WTC11 (cell line): ENCODE measurements at regions not wholly inside any gene's neighbourhood (a gene's known extent, or its start where the extent isn't known, plus 50 kb on each side); places are given as distances from the start of the nearest gene placed in this dataset.

Experiments used
- ATF1 ChIP-seq: sonication (generic); formaldehyde crosslinking; IDR thresholded peaks from 2 replicates; pipeline ENCODE4 v1.8.1; 2023; ENCODE audit warnings: mild to moderate bottlenecking, moderate library complexity, missing genetic modification reagents
- CTCF ChIP-seq: fragments of 200-600 bp; IDR thresholded peaks from 2 replicates; pipeline ENCODE4 v1.8.0; 2022; ENCODE audit warnings: antibody characterized with exemption
- ESRRA ChIP-seq: sonication (generic); formaldehyde crosslinking; IDR thresholded peaks from 2 replicates; pipeline ENCODE4 v1.8.1; 2022; ENCODE audit warnings: mild to moderate bottlenecking, missing genetic modification reagents, borderline replicate concordance
- GABPB1 ChIP-seq: sonication (generic); formaldehyde crosslinking; IDR thresholded peaks from 2 replicates; pipeline ENCODE4 v1.8.1; 2023; ENCODE audit warnings: mild to moderate bottlenecking, missing genetic modification reagents
- HMGXB4 ChIP-seq: sonication (generic); formaldehyde crosslinking; IDR thresholded peaks from 2 replicates; pipeline ENCODE4 v1.8.1; 2023; ENCODE audit warnings: mild to moderate bottlenecking, moderate library complexity, missing genetic modification reagents
- NR3C1 ChIP-seq: sonication (generic); formaldehyde crosslinking; conservative IDR thresholded peaks from 2 replicates; pipeline ENCODE4 v1.8.1; 2023; ENCODE audit warnings: low read depth, mild to moderate bottlenecking, missing genetic modification reagents
- RELA ChIP-seq: sonication (generic); formaldehyde crosslinking; IDR thresholded peaks from 2 replicates; pipeline ENCODE4 v1.8.1; 2022; ENCODE audit warnings: missing genetic modification reagents, mild to moderate bottlenecking, borderline replicate concordance
- TCF7 ChIP-seq: sonication (generic); formaldehyde crosslinking; IDR thresholded peaks from 2 replicates; pipeline ENCODE4 v1.8.0; 2022; ENCODE audit warnings: mild to moderate bottlenecking, low read depth, missing genetic modification reagents, moderate library complexity
- USF2 ChIP-seq: sonication (generic); formaldehyde crosslinking; IDR thresholded peaks from 2 replicates; pipeline ENCODE4 v1.8.1; 2023; ENCODE audit warnings: mild to moderate bottlenecking, missing genetic modification reagents, moderate library complexity
- ZNF423 ChIP-seq: fragments of 250-450 bp; sonication (Bioruptor Pico); IDR thresholded peaks from 2 replicates; pipeline ENCODE4 v2.1.2; 2022; ENCODE audit warnings: mild to moderate bottlenecking, moderate library complexity
- TF ChIP-seq, protein P1 (sequence below): sonication (generic); formaldehyde crosslinking; IDR thresholded peaks from 2 replicates; pipeline ENCODE4 v1.8.1; 2022; ENCODE audit warnings: low read depth, mild to moderate bottlenecking, moderate library complexity, missing genetic modification reagents, borderline replicate concordance
- TF ChIP-seq, protein P2 (sequence below): sonication (generic); formaldehyde crosslinking; IDR thresholded peaks from 2 replicates; pipeline ENCODE4 v1.8.0; 2022; ENCODE audit warnings: missing genetic modification reagents
- TF ChIP-seq, protein P3 (sequence below): fragments of 250-450 bp; sonication (Bioruptor Pico); IDR thresholded peaks from 2 replicates; pipeline ENCODE4 v2.1.2; 2022; ENCODE audit warnings: mild to moderate bottlenecking, moderate library complexity

DNA sequence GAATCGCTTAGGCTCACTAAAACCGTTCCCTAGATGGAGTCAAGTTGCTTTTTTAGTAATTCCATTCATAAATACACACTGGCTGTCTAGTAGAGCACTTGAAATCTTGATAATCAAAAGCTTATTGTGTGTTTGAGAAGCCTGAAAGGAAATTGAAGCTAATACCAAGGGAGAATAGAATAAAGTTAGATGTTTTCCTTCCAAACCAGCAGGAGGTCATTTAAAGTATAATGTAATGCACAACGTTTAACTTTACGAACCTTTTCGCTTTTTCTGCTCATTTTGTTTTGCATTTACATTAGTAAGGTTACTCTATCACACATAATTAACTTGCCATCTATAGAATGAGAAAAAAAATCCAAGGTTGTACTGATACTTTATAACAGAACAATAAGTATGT, 440.9 kb downstream of the NKX6-1 start:
- TF ChIP-seq RELA (CRISPR knock-in tag), result no peak
- TF ChIP-seq CTCF, result no peak
- TF ChIP-seq ZNF423, result no peak
- TF ChIP-seq, protein P1, sequence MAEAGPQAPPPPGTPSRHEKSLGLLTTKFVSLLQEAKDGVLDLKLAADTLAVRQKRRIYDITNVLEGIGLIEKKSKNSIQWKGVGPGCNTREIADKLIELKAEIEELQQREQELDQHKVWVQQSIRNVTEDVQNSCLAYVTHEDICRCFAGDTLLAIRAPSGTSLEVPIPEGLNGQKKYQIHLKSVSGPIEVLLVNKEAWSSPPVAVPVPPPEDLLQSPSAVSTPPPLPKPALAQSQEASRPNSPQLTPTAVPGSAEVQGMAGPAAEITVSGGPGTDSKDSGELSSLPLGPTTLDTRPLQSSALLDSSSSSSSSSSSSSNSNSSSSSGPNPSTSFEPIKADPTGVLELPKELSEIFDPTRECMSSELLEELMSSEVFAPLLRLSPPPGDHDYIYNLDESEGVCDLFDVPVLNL (CRISPR knock-in tag), result no peak
- TF ChIP-seq GABPB1, result no peak
- TF ChIP-seq TCF7 (CRISPR knock-in tag), result no peak
- no peak for TF ChIP-seq NR3C1 (CRISPR knock-in tag)
- TF ChIP-seq ATF1, result no peak
- no peak for TF ChIP-seq ESRRA (CRISPR knock-in tag)
- TF ChIP-seq, protein P2, sequence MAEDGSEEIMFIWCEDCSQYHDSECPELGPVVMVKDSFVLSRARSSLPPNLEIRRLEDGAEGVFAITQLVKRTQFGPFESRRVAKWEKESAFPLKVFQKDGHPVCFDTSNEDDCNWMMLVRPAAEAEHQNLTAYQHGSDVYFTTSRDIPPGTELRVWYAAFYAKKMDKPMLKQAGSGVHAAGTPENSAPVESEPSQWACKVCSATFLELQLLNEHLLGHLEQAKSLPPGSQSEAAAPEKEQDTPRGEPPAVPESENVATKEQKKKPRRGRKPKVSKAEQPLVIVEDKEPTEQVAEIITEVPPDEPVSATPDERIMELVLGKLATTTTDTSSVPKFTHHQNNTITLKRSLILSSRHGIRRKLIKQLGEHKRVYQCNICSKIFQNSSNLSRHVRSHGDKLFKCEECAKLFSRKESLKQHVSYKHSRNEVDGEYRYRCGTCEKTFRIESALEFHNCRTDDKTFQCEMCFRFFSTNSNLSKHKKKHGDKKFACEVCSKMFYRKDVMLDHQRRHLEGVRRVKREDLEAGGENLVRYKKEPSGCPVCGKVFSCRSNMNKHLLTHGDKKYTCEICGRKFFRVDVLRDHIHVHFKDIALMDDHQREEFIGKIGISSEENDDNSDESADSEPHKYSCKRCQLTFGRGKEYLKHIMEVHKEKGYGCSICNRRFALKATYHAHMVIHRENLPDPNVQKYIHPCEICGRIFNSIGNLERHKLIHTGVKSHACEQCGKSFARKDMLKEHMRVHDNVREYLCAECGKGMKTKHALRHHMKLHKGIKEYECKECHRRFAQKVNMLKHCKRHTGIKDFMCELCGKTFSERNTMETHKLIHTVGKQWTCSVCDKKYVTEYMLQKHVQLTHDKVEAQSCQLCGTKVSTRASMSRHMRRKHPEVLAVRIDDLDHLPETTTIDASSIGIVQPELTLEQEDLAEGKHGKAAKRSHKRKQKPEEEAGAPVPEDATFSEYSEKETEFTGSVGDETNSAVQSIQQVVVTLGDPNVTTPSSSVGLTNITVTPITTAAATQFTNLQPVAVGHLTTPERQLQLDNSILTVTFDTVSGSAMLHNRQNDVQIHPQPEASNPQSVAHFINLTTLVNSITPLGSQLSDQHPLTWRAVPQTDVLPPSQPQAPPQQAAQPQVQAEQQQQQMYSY (CRISPR knock-in tag), result no peak
- no peak for TF ChIP-seq USF2 (CRISPR knock-in tag)
- TF ChIP-seq, protein P3, sequence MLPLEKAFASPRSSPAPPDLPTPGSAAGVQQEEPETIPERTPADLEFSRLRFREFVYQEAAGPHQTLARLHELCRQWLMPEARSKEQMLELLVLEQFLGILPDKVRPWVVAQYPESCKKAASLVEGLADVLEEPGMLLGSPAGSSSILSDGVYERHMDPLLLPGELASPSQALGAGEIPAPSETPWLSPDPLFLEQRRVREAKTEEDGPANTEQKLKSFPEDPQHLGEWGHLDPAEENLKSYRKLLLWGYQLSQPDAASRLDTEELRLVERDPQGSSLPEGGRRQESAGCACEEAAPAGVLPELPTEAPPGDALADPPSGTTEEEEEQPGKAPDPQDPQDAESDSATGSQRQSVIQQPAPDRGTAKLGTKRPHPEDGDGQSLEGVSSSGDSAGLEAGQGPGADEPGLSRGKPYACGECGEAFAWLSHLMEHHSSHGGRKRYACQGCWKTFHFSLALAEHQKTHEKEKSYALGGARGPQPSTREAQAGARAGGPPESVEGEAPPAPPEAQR (CRISPR knock-in tag), result no peak
- TF ChIP-seq HMGXB4 (CRISPR knock-in tag), result no peak
